ENCODE measurements at regions not wholly inside any gene's neighbourhood (a gene's known extent, or its start where the extent isn't known, plus 50 kb on each side); places are given as distances from the start of the nearest gene placed in this dataset.

- no peak for DNase-seq
Observed at GRCh38 chr17:72212041-72212440, 91.2 kb downstream of the SOX9 start.

GRCh38 chr17:72215490-72215889, 94.7 kb downstream of the SOX9 start:
- DNase-seq = no peak

GRCh38 chr17:72215928-72216327, 95.1 kb downstream of the SOX9 start:
- DNase-seq = no peak

- no peak for DNase-seq
Observed at GRCh38 chr17:72219137-72219823, 98.5 kb downstream of the SOX9 start.

- no peak for DNase-seq
Observed at GRCh38 chr17:72219824-72220493, 99.1 kb downstream of the SOX9 start.

- DNase-seq = no peak
Observed at GRCh38 chr17:72222661-72223380, 102.0 kb downstream of the SOX9 start.

- no peak for DNase-seq
Observed at GRCh38 chr17:72223866-72224291, 103.1 kb downstream of the SOX9 start.

GRCh38 chr17:72226322-72226721, 105.5 kb downstream of the SOX9 start:
- DNase-seq = no peak

GRCh38 chr17:72233986-72234385, 113.2 kb downstream of the SOX9 start:
- DNase-seq = no peak

- DNase-seq = no peak
Observed at GRCh38 chr17:72234985-72235384, 114.2 kb downstream of the SOX9 start.

GRCh38 chr17:72236980-72237633, 116.3 kb downstream of the SOX9 start:
- DNase-seq = no peak

- no peak for DNase-seq
Observed at GRCh38 chr17:72238157-72238673, 117.4 kb downstream of the SOX9 start.

GRCh38 chr17:72239548-72239947, 118.7 kb downstream of the SOX9 start:
- DNase-seq = no peak

- no peak for DNase-seq
Observed at GRCh38 chr17:72240333-72240732, 119.5 kb downstream of the SOX9 start.

GRCh38 chr17:72244494-72244893, 123.7 kb downstream of the SOX9 start:
- DNase-seq = no peak

- no peak for DNase-seq
Observed at GRCh38 chr17:72244956-72245355, 124.1 kb downstream of the SOX9 start.

GRCh38 chr17:72249441-72249840, 128.6 kb downstream of the SOX9 start:
- no peak for DNase-seq

GRCh38 chr17:72250206-72250605, 129.4 kb downstream of the SOX9 start:
- DNase-seq = no peak

GRCh38 chr17:72253597-72253996, 132.8 kb downstream of the SOX9 start:
- DNase-seq = no peak

- DNase-seq = no peak
Observed at GRCh38 chr17:72254808-72255449, 134.1 kb downstream of the SOX9 start.

GRCh38 chr17:72255481-72255880, 134.7 kb downstream of the SOX9 start:
- no peak for DNase-seq

GRCh38 chr17:72258711-72259110, 137.9 kb downstream of the SOX9 start:
- no peak for DNase-seq

- DNase-seq = no peak
Observed at GRCh38 chr17:72259922-72260321, 139.1 kb downstream of the SOX9 start.

Measured in stimulated activated CD4-positive, alpha-beta T cell treated with anti-CD3 and anti-CD28 coated beads, Interleukin-2, amount 100 ng/mL, for 24 hours (primary cell).